ENCODE measurements at regions not wholly inside any gene's neighbourhood (a gene's known extent, or its start where the extent isn't known, plus 50 kb on each side); places are given as distances from the start of the nearest gene placed in this dataset.
"Not testable (repeated sequence)": the region's sequence is repeated elsewhere in the genome, so short reads cannot be mapped to it uniquely, and the experiment has no call there.

DNA sequence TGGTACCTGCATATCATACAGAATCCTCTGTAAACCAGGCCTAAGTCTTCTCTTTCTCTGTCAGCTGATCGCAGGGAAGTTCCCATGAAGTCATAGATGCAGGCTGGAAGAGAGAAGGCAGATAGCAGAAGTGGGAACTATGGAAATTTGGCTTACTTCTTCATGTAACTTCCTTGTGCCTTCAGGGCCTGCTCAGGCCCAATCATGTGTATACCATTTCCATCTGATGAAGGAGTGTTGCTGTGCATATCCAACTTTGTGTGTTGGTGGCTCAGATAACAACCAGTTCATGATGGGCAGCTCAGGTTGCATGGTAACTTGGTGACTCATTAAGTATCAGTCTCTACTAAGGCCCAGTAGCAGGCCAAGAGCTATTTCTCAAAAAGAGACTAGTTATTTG is 53.1 kb upstream of the CEP295 start:
- peak; percentile 94 for DNase-seq

DNA sequence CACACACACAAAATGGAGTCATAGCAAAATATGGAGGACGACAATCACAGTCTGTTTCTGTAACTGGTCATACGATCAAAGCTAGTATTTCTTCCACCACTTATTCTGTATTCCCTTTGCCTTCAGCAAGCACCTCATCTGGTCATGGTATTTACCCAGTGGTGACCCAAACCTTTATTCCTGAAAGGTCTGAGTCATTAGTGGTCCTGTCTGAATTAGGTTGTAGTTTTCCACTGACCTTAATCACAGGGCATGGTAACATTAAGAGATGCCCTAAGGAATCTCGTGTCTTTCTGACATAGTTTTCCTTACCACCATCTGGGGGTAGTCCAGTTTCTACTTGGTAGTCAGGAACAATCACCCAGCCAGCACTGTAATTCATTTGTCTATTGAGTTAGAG is 54.8 kb upstream of the CEP295 start:
- DNase-seq = no peak

DNA sequence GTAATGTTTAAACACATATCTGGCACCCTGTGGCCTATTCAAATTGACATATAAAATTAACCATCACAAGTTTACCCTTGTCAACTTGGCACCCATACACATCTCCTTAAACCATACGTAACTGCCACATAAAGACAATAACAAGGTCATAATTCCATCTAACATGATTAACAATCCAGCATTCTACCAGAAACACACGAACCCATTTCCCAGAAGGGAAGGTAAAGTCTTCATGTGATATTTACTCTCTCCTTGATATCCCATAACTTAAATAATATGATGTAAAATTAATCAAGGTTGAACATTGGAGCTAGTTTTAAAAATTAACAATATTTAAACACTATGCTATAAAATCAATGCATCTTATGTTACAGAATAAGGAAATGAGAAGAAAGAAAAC is 55.2 kb upstream of the CEP295 start:
- DNase-seq = no peak

DNA sequence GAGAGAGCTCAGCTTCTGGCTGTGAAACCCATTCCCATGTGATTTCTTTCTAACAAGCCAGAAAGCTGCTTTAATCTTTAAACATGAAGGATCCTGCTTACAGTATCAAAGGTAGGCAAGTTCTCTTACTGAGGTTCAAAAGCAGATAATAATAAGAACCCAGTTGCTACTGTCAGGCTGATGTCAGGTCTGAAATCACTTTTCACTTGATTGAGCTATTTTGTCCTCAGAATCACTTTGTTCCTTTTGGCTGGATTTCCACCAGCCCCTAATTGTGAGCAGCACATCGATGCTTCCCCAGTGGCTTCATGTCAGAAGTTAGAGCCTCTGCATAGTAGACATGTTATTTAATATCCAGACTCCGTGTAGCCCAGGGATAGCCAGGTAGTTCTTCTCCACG is 55.8 kb upstream of the CEP295 start:
- no peak for DNase-seq

DNA sequence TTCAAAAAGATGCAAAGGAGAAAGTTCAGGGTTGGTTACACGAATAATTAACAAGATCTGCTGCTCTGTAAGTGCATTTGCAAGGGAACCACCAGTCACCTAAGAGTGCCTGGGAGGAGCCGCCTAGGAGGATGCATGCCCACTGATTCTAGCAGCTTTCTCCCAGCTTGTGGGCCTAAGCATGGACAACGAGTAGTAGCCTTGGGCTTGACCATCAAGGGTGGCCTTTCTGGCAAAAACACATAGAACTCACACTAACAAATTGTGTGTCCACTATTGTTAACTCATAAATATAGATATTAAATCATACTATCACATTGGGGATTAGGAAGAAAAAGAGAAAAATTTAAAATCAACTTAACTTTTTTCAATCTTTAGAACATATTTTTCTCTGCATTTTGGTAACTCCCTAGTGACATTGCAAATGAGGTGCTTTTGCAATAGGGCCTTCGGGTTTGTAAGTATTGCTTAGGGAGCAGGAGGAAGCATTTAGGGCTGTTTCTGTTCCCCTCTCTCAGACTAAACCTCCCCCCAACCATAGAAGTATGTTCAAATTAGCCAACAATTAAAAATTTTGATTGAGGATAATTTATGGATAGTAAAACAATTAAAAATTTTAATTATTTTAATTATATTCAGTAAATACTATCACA is 57.3 kb upstream of the CEP295 start:
- DNase-seq = peak; percentile 85

DNA sequence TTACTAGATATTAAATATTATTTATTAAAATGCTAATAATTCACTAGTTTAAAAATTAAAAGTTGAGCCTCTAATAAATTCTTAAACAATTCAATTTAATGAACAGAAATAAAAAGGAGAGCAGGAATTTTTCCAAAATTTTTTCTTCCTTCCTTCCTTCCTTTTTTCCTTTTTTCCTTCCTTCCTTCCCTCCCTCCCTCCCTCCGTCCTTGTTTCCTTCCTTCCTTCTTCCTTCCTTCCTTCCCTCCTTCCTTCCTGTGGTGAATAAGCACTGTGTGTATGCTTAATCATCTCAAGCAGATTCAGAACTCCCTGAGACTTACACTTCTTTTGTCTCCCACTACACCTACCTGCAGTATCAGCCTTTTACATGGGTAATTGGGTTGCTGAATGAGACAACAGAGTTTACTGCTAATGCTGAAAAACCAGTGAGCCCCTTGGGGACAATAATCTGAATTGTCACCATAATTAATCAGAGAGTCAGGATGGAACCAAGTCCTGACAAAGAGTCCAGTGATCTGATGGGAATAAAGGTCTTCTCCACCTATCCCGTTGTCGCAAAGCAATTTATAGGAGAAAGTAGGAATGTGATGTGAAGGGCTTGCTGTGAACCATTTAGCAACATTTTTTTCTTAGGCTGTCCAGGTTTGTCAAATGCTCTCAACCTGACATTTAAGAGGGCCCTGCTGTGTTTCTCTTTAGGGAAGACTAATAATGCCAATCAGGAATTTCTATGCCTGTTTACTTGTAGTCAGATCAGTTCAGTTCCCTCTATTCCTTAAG is 58.1 kb upstream of the CEP295 start:
- DNase-seq = no peak

DNA sequence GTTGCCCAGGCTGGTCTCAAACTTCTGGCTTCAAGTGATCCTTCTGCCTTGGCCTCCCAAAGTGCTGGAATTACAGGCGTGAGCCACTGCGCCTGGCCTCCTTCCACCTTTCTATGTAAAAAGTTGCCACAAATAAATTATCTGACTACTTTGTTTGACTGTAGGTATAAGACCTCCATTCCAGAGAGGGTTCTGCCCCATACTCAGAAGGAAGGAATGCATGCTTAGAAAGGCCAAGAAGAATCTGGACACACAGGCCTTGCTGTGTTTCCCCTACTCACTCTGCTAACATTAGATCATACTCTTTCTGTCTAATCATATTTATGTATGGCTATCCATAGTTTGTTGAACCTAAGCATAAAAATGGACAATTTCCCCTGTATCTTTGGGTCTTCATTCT is 53.0 kb upstream of the SMCO4 start:
- not testable (repeated sequence) for DNase-seq

Data from inflammatory macrophage treated with lipopolysaccharide for 4 hours (primary cell).